HG02623 (cell line): ENCODE measurements at regions not wholly inside any gene's neighbourhood (a gene's known extent, or its start where the extent isn't known, plus 50 kb on each side); places are given as distances from the start of the nearest gene placed in this dataset.
"Not testable (repeated sequence)": the region's sequence is repeated elsewhere in the genome, so short reads cannot be mapped to it uniquely, and the experiment has no call there.

ENCODE experiments used
- ATAC-seq: cut with Tn5 transposase; IDR thresholded peaks from one replicate; pipeline ENCODE4 v1.9.1; 2021; ENCODE audit warnings: moderate library complexity; ENCODE audit not compliant: unreplicated experiment

GRCh38 chr2:209260281-209260680 lies 163.6 kb upstream of the MAP2 start:
- no peak for ATAC-seq

- not testable (repeated sequence) for ATAC-seq
Observed at GRCh38 chr2:209261366-209262053, 162.3 kb upstream of the MAP2 start.

GRCh38 chr2:209269024-209269423 lies 154.8 kb upstream of the MAP2 start:
- ATAC-seq = no peak

GRCh38 chr2:209276000-209276399 lies 147.8 kb upstream of the MAP2 start:
- ATAC-seq = no peak

- no peak for ATAC-seq
Observed at GRCh38 chr2:209277444-209277843, 146.4 kb upstream of the MAP2 start.

- ATAC-seq = no peak
Observed at GRCh38 chr2:209298601-209299000, 125.2 kb upstream of the MAP2 start.

GRCh38 chr2:209299478-209299877 lies 124.4 kb upstream of the MAP2 start:
- not testable (repeated sequence) for ATAC-seq

- ATAC-seq = not testable (repeated sequence)
Observed at GRCh38 chr2:209300766-209301165, 123.1 kb upstream of the MAP2 start.

GRCh38 chr2:209305026-209305425 lies 118.8 kb upstream of the MAP2 start:
- no peak for ATAC-seq

- no peak for ATAC-seq
Observed at GRCh38 chr2:209305746-209306196, 118.1 kb upstream of the MAP2 start.

- ATAC-seq = no peak
Observed at GRCh38 chr2:209307161-209308001, 116.5 kb upstream of the MAP2 start.

GRCh38 chr2:209308415-209308814 lies 115.4 kb upstream of the MAP2 start:
- ATAC-seq = no peak

- no peak for ATAC-seq
Observed at GRCh38 chr2:209311948-209312347, 111.9 kb upstream of the MAP2 start.

- not testable (repeated sequence) for ATAC-seq
Observed at GRCh38 chr2:209312450-209312849, 111.4 kb upstream of the MAP2 start.

- ATAC-seq = no peak
Observed at GRCh38 chr2:209314653-209315052, 109.2 kb upstream of the MAP2 start.

- no peak for ATAC-seq
Observed at GRCh38 chr2:209316141-209316540, 107.7 kb upstream of the MAP2 start.

- ATAC-seq = no peak
Observed at GRCh38 chr2:209321076-209321475, 102.8 kb upstream of the MAP2 start.

GRCh38 chr2:209321581-209321980 lies 102.3 kb upstream of the MAP2 start:
- no peak for ATAC-seq

- no peak for ATAC-seq
Observed at GRCh38 chr2:209322041-209322440, 101.8 kb upstream of the MAP2 start.

GRCh38 chr2:209322905-209323512 lies 100.8 kb upstream of the MAP2 start:
- ATAC-seq = no peak

GRCh38 chr2:209323738-209324137 lies 100.1 kb upstream of the MAP2 start:
- ATAC-seq = no peak

- no peak for ATAC-seq
Observed at GRCh38 chr2:209324281-209324680, 99.6 kb upstream of the MAP2 start.
